GM18499 (cell line): ENCODE measurements at regions not wholly inside any gene's neighbourhood (a gene's known extent, or its start where the extent isn't known, plus 50 kb on each side); places are given as distances from the start of the nearest gene placed in this dataset.
"Not testable (repeated sequence)": the region's sequence is repeated elsewhere in the genome, so short reads cannot be mapped to it uniquely, and the experiment has no call there.

ENCODE experiments used
- ATAC-seq: cut with Tn5 transposase; IDR thresholded peaks from one replicate; pipeline ENCODE4 v1.9.1; 2021; ENCODE audit warnings: moderate number of reproducible peaks; ENCODE audit not compliant: insufficient read depth, unreplicated experiment

GRCh38 chr3:178353006-178353694, 183.1 kb upstream of the KCNMB2 start:
- no peak for ATAC-seq

- ATAC-seq = no peak
Observed at GRCh38 chr3:178359728-178360127, 176.5 kb upstream of the KCNMB2 start.

- not testable (repeated sequence) for ATAC-seq
Observed at GRCh38 chr3:178363048-178363447, 173.2 kb upstream of the KCNMB2 start.

- no peak for ATAC-seq
Observed at GRCh38 chr3:178367817-178368617, 168.2 kb upstream of the KCNMB2 start.

- no peak for ATAC-seq
Observed at GRCh38 chr3:178369006-178369405, 167.2 kb upstream of the KCNMB2 start.

- no peak for ATAC-seq
Observed at GRCh38 chr3:178369811-178370210, 166.4 kb upstream of the KCNMB2 start.

GRCh38 chr3:178370387-178370786, 165.8 kb upstream of the KCNMB2 start:
- no peak for ATAC-seq

- ATAC-seq = no peak
Observed at GRCh38 chr3:178381555-178381954, 154.7 kb upstream of the KCNMB2 start.

GRCh38 chr3:178381971-178382448, 154.2 kb upstream of the KCNMB2 start:
- ATAC-seq = no peak

GRCh38 chr3:178382449-178383061, 153.7 kb upstream of the KCNMB2 start:
- ATAC-seq = no peak

GRCh38 chr3:178384321-178385230, 151.7 kb upstream of the KCNMB2 start:
- no peak for ATAC-seq

GRCh38 chr3:178385280-178385952, 150.8 kb upstream of the KCNMB2 start:
- no peak for ATAC-seq

GRCh38 chr3:178386401-178386800, 149.8 kb upstream of the KCNMB2 start:
- no peak for ATAC-seq

GRCh38 chr3:178386880-178387279, 149.4 kb upstream of the KCNMB2 start:
- no peak for ATAC-seq

GRCh38 chr3:178388473-178388872, 147.8 kb upstream of the KCNMB2 start:
- no peak for ATAC-seq

GRCh38 chr3:178389258-178389657, 147.0 kb upstream of the KCNMB2 start:
- no peak for ATAC-seq

GRCh38 chr3:178392511-178392926, 143.7 kb upstream of the KCNMB2 start:
- no peak for ATAC-seq

- no peak for ATAC-seq
Observed at GRCh38 chr3:178393146-178393545, 143.1 kb upstream of the KCNMB2 start.

GRCh38 chr3:178393824-178394223, 142.4 kb upstream of the KCNMB2 start:
- ATAC-seq = no peak

- no peak for ATAC-seq
Observed at GRCh38 chr3:178396318-178396717, 139.9 kb upstream of the KCNMB2 start.
